ENCODE measurements at regions not wholly inside any gene's neighbourhood (a gene's known extent, or its start where the extent isn't known, plus 50 kb on each side); places are given as distances from the start of the nearest gene placed in this dataset.

DNA sequence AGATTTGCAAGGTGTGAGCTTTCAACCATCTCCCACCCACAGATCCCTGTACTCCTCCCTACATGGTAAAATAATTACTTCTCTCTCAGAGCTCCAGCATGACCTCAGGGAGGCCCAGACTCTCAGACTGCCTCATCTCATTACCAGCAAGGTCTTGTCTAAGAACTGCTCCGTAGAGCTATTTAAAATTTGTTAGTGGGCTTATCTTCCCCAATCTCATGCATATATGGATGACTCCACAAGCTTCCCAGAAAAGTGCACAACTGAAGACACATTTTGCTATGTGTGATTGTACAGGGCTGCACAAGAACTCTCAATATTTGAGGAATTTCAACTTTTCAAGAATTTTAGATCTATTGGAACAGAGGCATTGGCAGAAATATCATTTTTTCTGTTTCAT lies 230.3 kb downstream of the CSNK2A3 start:
- Histone ChIP-seq H3K79me2 (ENCODE audit: low read depth) (no peaks in the 10 kb centered on the region), H3K4me3 (no peak overlapping the region), H3K4me2 (no peak overlapping the region), H3K27ac (no peak overlapping the region), H3K27me3 (ENCODE audit: insufficient read depth, low read depth) (peaks cover 14% of the 10 kb centered on the region), H3K9me3 (ENCODE audit: insufficient read depth, low read depth) (no peaks in the 10 kb centered on the region), H2AFZ (no peak overlapping the region), H3K4me1 (replicated peaks; ENCODE audit: insufficient read depth) (no peaks in the 10 kb centered on the region), H3K9me2 (ENCODE audit: insufficient read depth) (no peaks in the 10 kb centered on the region), H3F3A (ENCODE audit: insufficient read depth, low read depth) (no peaks in the 10 kb centered on the region), H4K20me1 (ENCODE audit: insufficient read depth) (no peaks in the 10 kb centered on the region), H3K36me3 (ENCODE audit: low read depth) (no peaks in the 10 kb centered on the region)
- ChIA-PET POLR2A (ENCODE audit: unreplicated experiment) (no interaction called here), CTCF (interaction anchor here (0.5 kb wide), 1 partner anchor 95 kb away, joined by 4 read pairs; no protein-coding TSS in a partner anchor)
- TF ChIP-seq CTCF (conservative IDR thresholded peaks at IDR 0.05) (no peak), EZH2 (IDR thresholded peaks at IDR 0.05; ENCODE audit: low read depth) (no peak)
- no peak for DNase-seq
- intact Hi-C loops (cut with micrococcal nuclease; ENCODE audit: unreplicated experiment) = no loop called here
- no TSS peak for BruUV-seq (replicated peaks)

- Histone ChIP-seq H3K4me3 (no peak overlapping the region), H3F3A (ENCODE audit: insufficient read depth, low read depth) (no peaks in the 10 kb centered on the region), H2AFZ (no peak overlapping the region), H4K20me1 (ENCODE audit: insufficient read depth) (no peaks in the 10 kb centered on the region), H3K36me3 (ENCODE audit: low read depth) (no peaks in the 10 kb centered on the region), H3K9me3 (ENCODE audit: insufficient read depth, low read depth) (no peaks in the 10 kb centered on the region), H3K4me2 (no peak overlapping the region), H3K9me2 (ENCODE audit: insufficient read depth) (no peaks in the 10 kb centered on the region), H3K79me2 (ENCODE audit: low read depth) (no peaks in the 10 kb centered on the region), H3K4me1 (replicated peaks; ENCODE audit: insufficient read depth) (no peaks in the 10 kb centered on the region), H3K27me3 (ENCODE audit: insufficient read depth, low read depth) (peaks cover 26% of the 10 kb centered on the region), H3K27ac (no peak overlapping the region)
- no peak for DNase-seq
- TF ChIP-seq EZH2 (IDR thresholded peaks at IDR 0.05; ENCODE audit: low read depth) (no peak), CTCF (conservative IDR thresholded peaks at IDR 0.05) (no peak)
- CTCF ChIA-PET = no interaction called here
- no TSS peak for BruUV-seq (replicated peaks)
- POLR2A ChIA-PET (ENCODE audit: unreplicated experiment) = no interaction called here
- intact Hi-C loops (cut with micrococcal nuclease; ENCODE audit: unreplicated experiment) = no loop called here
These were observed 233.1 kb downstream of the CSNK2A3 start for GRCh38 chr11:11119917-11120316.

DNA sequence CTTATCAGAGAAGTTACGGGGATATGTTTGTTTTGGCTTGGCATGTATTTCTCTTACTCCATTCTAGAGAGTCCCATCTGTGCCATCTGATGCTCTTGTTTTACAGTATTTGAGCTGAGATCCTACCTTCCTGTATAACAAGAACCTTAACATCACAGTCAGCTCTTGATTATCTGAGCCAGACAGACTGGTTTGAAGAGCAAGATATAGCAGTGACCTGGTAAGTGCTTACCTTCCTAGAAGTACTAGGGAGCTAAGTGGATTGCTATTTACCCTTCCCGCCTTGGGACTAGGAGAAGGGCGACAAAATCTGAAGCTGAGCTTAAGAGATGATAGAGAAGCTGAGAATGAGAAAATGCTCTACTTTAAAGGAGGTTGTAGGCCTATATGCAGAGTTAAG lies 235.3 kb downstream of the CSNK2A3 start:
- Histone ChIP-seq H3K4me2 (no peak overlapping the region), H3K9me3 (ENCODE audit: insufficient read depth, low read depth) (no peaks in the 10 kb centered on the region), H3K36me3 (ENCODE audit: low read depth) (no peaks in the 10 kb centered on the region), H4K20me1 (ENCODE audit: insufficient read depth) (no peaks in the 10 kb centered on the region), H3K9me2 (ENCODE audit: insufficient read depth) (no peaks in the 10 kb centered on the region), H3K27ac (no peak overlapping the region), H3K4me3 (no peak overlapping the region), H2AFZ (no peak overlapping the region), H3K79me2 (ENCODE audit: low read depth) (no peaks in the 10 kb centered on the region), H3F3A (ENCODE audit: insufficient read depth, low read depth) (no peaks in the 10 kb centered on the region), H3K27me3 (ENCODE audit: insufficient read depth, low read depth) (peaks cover 26% of the 10 kb centered on the region), H3K4me1 (replicated peaks; ENCODE audit: insufficient read depth) (no peaks in the 10 kb centered on the region)
- POLR2A ChIA-PET (ENCODE audit: unreplicated experiment) = interaction anchor here (0.6 kb wide), 1 partner anchor 212 kb away, joined by 3 read pairs; no protein-coding TSS in a partner anchor
- CTCF ChIA-PET = no interaction called here
- BruUV-seq (replicated peaks) = no TSS peak
- intact Hi-C loops (cut with micrococcal nuclease; ENCODE audit: unreplicated experiment) = no loop called here
- TF ChIP-seq EZH2 (IDR thresholded peaks at IDR 0.05; ENCODE audit: low read depth) = no peak
- no peak for DNase-seq

DNA sequence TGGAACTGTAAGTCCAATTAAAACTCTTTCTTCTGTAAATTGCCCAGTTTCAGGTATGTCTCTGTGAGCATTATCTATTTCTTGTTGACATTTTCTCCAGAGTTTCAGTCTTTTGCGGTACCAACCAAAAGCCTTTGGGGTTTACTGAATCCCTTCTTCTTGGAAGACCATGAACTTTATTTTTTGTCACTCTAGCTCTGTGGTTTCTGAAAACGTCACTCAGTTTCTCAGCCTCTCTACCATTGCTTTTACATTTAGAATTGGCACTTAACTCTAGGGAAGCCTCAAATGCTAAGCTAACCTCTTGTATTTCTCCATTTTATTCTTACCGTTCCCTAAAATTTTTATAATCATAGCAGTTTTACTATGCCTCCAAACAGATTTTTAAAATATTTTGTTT lies 237.6 kb downstream of the CSNK2A3 start:
- no TSS peak for BruUV-seq (replicated peaks)
- H3K27ac ChIP-seq = no peak overlapping the region
- H3K27me3 ChIP-seq (ENCODE audit: insufficient read depth, low read depth) = peaks cover 26% of the 10 kb centered on the region
- H3F3A ChIP-seq (ENCODE audit: insufficient read depth, low read depth) = no peaks in the 10 kb centered on the region
- no peaks in the 10 kb centered on the region for H3K9me2 ChIP-seq (ENCODE audit: insufficient read depth)
- no peak overlapping the region for H2AFZ ChIP-seq
- no peaks in the 10 kb centered on the region for H3K9me3 ChIP-seq (ENCODE audit: insufficient read depth, low read depth)
- POLR2A ChIA-PET (ENCODE audit: unreplicated experiment) = no interaction called here
- no peaks in the 10 kb centered on the region for H3K36me3 ChIP-seq (ENCODE audit: low read depth)
- intact Hi-C loops (cut with micrococcal nuclease; ENCODE audit: unreplicated experiment) = no loop called here
- no peaks in the 10 kb centered on the region for H3K4me1 ChIP-seq (replicated peaks; ENCODE audit: insufficient read depth)
- H3K4me2 ChIP-seq = no peak overlapping the region
- TF ChIP-seq CTCF (conservative IDR thresholded peaks at IDR 0.05) = no peak
- TF ChIP-seq EZH2 (IDR thresholded peaks at IDR 0.05; ENCODE audit: low read depth) = no peak
- CTCF ChIA-PET = no interaction called here
- no peak overlapping the region for H3K4me3 ChIP-seq
- DNase-seq = no peak
- no peaks in the 10 kb centered on the region for H4K20me1 ChIP-seq (ENCODE audit: insufficient read depth)
- H3K79me2 ChIP-seq (ENCODE audit: low read depth) = no peaks in the 10 kb centered on the region
